NK-92 treated with Interleukin-12 subunit alpha and Interleukin-12 subunit beta, amount 100 ng/mL, for 24 hours (cell line): ENCODE measurements at regions not wholly inside any gene's neighbourhood (a gene's known extent, or its start where the extent isn't known, plus 50 kb on each side); places are given as distances from the start of the nearest gene placed in this dataset.

Experiments
- DNase-seq: peaks from one replicate; lab custom pipeline; 2025; lab: John Stamatoyannopoulos, UW

DNA sequence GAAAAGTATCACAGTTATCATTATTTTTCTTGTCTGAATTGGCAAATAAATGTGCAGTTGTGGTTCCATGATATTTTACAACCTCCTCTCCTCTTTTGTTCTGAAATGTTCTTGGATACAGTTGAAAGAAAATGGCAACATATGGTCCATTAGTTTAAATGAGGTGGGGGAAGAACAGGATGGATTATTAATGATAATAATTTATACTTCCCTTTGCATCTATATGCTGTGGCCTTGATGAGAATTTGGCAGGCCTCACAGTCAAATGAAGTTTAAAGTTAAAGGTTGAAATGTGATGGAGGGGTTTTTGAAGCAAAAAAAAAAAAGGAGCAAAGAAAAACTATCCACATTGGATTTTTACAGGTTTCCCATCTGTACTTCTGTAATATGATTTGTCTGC is 946.3 kb upstream of the INTU start:
- DNase-seq, result no peak

DNA sequence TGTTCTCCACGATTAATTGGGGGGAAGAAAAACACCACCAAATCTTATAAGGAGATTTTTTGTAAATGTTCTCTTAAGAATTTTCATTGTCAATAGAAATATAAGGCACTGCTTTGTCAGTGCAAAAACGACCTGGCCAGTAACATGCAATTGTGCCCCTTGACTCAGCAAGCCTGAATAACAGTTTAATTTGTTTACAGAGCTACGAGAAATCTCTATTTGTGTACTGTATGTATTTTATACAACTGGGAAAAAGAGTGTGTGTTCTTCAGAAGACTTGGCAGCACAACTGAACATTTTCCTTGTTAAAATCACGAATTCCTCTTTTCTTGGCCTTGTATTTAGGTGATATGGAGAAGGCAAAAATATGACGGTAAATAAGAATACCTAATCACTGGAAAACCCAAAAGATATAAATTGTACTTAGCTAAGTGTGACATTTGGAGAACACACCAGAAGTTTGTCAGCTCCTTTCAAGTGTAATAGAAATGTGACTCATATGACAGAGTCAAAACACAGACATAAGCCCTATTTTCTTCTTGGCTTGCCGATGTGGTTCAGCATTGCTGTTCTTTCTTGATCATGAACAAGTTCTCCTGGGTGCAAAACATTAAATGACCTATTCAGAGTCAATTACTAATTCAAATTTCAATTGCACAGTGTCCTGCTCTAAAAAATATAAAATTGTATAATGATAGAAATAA is 945.0 kb upstream of the INTU start:
- no peak for DNase-seq

DNA sequence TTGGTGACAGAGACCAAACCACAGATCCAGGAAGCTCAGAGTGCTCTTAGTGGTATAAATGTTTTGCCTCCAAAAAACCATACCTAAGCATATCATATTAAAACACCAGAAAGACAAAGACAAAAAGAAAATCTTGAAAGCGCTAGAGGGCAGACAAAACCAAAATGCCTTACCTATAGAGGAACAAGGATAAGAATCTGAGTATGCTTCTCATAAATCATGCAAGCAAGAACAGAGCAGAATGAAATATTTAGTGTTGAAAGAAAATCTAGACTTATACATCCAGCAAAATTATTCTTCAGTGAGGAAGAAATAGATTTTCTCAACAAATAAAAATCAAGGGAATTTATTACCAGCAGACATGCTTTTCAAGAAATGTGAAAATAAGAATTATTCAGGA is 941.0 kb upstream of the INTU start:
- DNase-seq, result no peak

DNA sequence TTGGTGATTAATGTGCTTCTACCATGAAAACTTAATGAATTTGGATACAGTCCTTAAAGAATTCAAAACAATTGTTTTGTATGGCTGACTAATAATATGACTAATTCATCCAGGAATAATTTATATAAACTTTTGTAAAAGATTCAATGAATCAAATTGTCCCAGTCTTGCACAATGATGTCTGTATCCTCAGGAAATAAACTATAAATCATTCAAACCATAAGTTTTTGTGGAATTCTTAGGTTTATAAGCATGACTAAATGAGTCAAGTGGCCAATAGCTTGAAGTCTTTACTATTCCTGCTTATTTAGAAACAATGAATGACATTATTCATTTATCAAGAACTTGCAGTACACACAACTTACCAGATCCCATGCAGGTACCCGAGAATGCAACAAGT is 935.0 kb upstream of the INTU start:
- no peak for DNase-seq

DNA sequence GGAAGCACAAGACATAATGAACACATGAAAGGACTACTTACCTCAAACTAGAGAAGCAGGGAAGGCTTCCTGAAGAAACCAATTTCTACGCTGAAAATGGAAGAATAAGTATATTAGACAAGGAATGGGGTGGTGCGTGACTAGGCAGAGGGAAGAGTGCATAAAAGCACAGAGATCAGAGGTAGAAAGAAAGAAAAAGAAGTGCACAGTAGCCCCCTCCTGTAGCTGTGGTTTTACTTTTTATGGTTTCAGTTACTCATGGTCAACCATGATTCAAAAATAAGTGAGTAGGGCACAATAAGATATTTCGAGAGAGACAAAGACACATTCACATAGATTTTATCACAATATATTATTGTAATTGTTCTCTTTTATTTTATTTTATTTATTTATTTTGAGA is 934.5 kb upstream of the INTU start:
- no peak for DNase-seq

DNA sequence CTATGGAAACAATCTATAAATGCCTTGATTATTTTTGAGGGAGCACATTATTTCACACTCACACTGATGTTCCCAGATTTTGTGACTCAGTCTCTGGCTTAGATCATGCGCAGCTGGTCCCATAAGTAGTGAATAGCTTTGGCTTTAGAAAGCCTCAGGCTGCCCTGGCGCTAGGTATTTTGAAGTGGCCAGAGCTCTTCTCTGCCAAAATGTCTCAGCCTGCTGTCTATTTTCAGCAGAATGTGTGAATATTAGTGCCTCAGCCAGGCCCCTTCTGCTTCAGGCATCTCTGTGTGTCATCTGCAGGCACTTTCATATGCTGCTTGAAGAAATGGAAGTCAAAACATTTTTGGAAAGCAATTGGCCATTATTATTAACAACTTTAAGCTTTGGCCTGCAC is 931.0 kb upstream of the INTU start:
- no peak for DNase-seq

DNA sequence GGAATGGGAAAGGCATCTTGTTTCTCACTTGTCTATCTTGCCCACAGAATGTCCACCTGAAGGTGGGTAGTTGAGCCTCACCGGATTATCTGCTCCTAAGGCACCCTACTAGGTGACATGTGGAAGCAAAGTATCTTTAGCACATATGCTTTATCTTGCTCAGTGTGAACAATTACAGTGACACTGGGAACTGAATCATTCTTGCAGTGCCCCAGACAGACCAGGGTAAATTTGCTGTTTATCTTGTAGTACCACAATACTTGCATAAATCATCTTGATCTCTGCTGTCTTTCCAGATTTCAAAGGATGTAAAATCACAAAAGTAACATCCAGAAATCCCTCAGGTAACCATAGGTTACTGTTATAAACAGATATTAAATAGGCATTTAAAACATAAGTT is 930.0 kb upstream of the INTU start:
- no peak for DNase-seq

DNA sequence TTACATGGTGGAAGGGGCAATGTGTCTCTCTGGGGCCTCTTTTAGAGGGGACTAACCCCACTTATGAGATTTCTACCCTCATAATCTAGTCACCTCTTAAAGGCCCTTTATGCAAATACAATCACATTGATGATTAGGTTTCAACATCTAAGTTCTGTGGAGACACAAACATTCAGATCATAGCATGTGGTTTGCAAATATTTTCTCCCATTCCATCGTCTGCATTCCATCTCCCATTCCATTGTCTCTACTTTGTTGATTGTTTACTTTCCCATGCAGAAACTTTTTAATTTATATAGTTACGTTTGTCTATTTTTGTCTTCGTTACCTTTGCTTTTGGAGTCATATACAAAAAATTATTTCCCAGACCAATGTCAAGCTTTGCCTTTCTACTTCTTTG is 927.5 kb upstream of the INTU start:
- no peak for DNase-seq

DNA sequence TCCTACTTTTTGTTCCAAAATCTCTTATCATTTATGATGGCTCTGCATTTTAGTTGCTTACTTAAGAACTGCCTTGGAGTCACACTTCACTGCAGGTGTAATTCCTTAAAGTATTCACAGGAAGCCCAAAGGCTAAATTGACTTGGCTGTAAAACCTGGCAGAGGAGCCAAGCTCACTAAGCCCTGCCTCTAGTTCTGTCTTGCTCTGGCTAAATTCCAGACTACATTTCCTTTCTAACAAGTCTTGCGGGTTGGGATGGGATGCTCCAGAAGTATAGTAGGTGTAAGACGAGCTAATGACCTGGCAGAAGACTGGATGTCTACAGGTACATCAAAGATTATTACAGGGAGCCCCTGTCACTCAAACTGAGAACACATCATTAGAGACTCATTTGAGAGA is 924.0 kb upstream of the INTU start:
- no peak for DNase-seq

DNA sequence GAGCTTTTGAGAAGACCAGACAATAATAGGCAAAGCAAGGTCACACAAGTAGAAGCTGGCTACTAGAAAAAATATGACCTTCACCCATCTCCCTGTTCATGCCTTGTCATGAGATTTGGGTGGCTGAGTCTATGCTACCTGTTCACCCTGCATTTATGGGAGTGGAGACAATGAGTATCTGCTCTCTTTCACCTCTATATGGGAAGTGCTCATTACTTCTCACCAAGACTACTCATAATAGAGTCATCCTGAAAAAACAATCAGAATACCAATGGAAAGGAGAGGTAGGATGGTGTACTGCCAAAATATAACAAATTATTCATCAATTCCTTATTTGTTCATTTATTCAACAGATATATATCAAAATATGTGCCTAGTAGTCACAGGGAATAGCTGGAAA is 921.8 kb upstream of the INTU start:
- no peak for DNase-seq

DNA sequence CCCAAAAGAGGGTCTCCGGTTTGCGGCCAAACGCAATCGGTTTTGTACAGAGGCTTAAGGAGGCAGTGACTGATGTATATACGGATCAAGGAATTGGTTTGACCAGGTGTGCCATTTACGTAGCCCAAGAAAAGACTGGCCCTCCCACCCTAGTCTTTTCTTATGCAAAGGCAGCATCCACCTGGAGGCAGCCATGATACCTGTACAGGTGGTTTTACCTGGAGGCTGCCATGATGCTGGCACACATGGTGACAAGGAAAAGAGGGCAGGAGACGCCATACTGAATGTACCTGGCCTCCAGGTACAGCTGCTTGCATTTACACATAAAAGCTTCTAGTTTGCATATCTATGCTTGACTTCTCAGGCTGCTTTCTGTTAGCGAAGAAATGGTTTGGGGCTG is 917.7 kb upstream of the INTU start:
- DNase-seq, result no peak

DNA sequence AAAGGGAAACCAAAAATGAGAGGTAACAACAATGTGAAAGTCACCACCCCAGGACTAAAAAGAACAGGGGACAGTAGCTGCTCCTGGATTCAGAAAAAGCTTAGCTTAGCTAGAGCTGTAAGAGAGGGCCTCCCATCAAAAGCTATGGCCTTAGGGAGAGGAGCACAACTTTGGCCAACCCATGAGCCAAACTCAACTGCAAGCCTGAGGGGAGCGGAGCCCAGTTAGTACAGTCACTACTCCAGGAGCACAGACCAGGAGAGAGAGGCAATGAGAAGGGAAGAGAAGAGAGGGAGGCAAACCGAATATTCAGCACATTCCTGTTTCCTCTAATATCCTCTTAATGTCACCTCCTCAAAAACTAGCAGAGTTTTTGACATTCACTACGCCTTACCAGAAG is 917.1 kb upstream of the INTU start:
- DNase-seq, result no peak

DNA sequence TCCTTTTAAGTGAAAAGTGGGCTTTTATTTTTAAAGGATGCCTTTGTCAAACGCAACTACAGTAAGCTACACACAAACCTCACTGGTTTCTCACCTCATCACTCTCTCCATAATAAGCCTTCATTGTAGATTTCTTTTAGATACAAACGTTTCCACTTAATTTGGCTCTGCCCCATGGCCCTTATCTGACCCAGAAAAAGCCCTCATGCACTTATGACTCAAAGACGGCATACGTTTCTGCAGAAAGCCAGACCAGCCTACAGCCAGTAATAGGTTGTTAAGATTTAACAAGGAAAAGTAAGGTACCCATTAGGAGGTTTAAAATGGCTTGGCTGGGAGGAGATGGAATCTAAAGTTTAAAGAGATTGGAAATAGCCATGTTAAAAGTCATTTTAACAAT is 914.6 kb upstream of the INTU start:
- DNase-seq, result no peak

DNA sequence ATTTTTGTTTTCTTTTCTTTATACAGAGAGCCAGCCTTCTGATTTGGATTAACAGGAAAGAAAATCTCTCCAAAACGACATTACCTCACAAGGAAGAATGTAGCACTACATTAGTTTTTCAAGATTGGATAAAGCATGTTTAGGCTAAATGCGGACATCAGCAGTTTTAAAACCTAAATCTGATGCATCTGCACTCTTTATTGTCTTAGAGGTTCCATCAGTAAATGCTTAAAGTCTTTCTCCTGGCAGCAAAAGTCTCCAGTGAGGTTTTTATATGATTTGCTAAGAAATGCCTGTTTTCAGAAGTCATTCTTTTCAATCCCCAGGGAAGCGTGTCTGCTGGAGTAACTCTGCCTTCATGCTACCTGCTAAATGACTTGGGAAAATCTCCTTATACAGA is 912.9 kb upstream of the INTU start:
- DNase-seq, result no peak

DNA sequence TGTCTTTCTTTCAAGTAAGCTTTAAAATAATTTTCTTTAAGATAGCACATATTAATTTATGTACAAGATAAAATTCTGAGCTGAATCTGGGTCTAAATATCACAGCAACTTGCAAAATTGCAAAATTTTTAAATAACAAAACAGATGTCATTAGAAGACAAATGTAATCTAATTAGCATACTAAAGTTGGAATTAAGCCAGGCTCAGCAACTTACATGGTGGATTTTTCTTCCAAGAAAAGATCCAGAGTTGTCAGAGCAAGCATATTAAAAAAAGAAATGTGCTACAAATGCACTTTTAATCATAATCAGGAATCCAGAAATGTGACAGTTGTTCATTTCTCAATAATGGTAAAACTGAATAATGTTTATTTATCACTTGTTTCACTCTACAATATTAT is 906.9 kb upstream of the INTU start:
- no peak for DNase-seq

DNA sequence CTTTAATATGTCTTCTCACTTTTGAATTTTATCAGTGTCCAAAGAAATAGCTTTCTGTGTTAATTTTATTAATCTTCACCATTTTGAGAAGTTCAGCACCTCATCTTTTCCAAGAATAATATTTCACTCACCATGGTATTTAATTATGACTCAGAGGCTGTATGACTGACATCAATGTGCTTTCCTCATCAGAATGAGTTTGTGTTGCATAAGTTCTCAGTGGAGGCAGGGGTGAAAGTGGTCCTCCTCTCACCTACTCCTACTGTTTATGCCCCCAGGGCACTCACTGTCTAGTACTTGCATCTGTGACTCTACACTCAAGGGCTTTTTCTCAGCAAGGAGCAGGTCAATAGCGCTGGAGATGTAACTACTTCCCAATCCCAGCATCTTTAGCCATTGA is 905.3 kb upstream of the INTU start:
- no peak for DNase-seq

DNA sequence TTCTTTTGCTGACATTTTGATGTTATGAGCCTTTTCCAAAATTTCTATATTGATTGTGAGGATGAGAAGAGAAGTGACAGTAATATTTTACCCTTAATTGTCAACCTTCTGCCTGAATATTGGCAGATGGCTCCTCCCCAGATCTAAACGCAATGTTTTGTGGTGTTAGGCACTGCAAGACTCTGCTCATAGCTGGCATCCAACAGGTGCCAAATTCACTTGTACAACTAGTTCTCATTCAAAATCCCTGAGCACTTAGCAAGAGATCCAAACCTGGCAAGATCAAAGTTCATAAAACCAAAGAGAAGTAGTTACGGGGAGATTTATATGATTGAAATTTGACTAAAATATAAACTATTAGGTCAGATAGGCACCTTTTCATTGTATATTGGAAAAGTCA is 901.7 kb upstream of the INTU start:
- DNase-seq, result no peak

DNA sequence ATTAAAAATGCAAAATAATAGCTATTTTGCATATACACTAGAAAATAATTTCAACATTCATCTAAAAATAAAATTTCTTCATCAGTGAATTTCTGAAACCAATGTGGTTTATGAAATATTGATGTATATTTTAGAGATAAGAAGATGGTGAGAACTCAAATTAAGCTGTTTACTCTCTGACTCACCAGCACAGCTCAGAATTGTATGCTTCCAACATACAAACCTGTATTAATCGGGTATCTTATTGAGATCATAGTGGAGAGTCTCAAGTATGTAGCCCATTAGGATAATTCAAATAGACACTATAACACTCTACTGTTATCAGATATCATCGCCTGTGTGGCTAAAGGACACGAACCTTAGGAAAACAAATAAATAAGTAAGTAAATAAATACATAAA is 899.5 kb upstream of the INTU start:
- DNase-seq, result no peak

DNA sequence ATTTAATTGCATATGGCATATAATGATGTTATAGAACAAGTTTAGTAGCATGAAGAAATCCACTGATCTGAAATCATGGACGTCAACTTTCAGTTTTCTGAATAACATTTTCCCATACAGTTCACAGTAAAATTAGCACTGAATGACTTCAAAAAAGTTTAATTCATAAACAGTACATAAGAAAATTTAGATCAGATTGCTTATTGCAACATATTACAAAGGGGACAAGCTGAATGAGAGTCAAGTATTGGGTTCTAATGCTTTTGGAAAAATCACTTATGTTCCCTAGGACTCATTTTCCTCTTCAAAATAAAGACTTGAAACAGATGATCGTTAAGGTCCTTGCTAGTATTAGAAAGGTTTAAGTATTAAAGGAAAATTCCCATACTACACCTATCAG is 898.3 kb upstream of the INTU start:
- no peak for DNase-seq

DNA sequence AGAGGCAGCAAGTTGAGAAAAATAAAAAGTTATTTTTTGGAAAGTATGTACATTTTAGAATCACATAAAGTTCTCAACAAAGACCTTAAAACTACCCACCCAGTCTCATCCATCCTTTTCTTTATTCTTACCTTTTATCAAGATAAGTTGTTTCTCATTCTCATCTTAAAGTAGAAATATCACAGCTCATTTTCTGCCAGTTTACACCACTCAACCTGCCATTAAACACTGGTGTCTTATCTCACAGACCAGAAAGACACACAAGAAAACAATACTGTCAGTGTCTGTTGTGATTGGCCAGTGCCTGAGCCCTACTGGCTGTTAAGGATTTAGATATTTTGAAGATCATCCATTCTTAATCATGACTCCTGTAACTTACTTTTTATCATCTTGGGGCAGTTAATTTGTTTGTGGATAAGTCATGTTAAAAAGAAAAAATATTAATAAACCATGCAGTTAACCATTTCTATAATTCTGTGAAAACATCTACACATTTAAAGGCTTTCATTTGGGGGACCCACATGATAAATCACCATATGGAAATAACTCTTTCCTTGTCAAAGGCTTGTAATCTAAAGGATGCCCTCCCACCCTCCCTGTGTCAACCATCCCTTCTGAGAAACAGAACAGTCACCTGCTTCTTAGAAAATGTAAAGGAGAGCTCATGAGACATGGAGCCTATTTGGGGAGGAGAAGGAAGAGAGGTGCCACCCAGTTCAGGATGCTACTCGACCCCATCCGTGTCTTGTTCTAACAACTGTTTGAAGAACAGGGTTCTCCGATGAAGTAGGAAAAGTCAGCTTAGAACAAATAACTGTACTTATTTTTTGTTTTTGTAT is 897.2 kb upstream of the INTU start:
- no peak for DNase-seq

DNA sequence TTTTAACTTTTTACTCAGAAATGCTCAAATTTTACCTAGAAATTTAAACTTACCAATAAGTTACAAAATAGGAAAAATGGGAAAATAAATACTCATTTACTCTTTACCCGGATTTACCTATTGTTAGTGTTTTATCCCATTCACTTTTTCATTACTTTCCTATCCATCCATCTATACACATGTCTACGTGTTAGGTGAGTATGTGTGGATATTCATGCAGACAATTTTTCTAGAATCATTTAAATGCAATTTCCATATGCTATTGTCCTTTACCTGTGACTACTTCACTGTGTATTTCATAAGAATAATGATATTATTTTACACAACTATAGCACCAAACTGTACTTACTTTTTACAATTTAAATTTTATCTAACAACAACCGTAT is 896.6 kb upstream of the INTU start:
- no peak for DNase-seq

DNA sequence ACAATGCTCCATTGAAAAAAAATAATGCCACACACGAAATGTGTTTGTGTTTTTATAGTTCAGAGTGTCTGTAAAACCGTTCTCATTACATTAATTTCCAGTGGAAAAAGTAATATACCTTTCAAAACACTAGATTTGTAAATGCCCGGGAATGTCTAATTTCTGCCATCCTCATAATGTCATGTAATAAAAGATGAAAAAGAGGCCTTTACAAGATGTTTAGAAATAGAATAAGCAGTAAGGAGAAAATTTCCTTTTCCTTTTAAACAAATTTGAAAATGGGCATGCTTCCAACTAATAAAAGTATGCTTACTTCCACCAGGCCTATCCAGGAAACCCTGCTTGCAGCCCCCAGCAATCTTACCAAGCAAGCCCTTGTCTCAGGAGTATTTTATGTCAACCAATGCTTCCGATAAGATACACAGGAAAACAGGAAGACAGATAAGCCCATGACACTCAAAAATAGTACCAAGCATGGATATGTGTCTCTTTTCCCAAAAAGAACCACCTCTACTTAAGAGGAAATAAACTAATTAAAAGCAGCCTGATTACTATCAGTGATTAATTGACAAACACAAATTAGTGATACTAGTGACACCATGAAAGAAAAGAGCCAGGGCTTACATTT is 894.7 kb upstream of the INTU start:
- DNase-seq, result no peak

DNA sequence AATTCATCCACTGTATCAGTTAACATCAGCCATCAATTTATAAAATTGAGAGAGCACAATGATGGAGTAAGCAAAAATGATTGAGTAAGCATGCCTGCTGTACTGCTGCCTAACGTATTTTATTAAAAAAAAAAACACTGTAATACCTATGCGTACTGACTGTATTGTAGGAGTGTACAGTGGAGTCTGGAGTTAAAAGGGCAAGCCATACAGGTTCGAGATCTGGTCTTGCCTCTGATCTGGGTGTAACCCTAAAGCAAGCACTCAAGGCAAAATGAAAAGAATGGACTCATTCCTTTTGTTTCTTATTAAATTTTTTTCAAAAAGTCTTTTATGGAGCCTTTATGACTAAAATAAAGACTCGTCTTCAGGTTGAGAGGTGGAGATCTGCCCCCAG is 894.2 kb upstream of the INTU start:
- no peak for DNase-seq

DNA sequence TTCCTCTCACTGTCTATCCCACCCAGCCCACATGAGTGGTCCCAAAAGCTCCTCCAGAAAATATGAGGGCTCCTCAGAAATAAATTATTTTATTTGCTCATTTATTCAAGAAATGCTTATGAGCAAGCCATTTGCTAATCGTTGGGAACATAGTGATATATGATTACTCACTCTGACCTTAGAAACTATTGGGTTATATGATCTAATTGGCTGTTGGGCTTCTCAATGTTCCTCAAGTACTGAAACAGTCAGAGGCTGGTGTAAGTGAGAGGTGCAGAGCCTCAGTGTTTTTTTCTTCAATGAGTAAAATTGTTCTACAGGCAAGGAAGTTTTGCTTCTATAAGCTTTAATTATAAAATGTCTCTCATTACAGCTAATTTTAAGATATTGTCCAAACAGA is 893.8 kb upstream of the INTU start:
- no peak for DNase-seq
